Bronchial epithelial cell (primary cell): ENCODE measurements at regions not wholly inside any gene's neighbourhood (a gene's known extent, or its start where the extent isn't known, plus 50 kb on each side); places are given as distances from the start of the nearest gene placed in this dataset.

Experiments used
- DNase-seq: peaks from one replicate; pipeline ENCODE4 v3.0.0-alpha.2; 2010; ENCODE audit warnings: low read depth
- FAIRE-seq: peaks from 2 replicates; lab custom pipeline; 2011; peaks lifted over from hg19 to GRCh38; lab: Jason Lieb, UNC
- H3K27me3 ChIP-seq: 2 replicates; pipeline ENCODE4 v1.5.1; 2011; ENCODE audit warnings: low read length; ENCODE audit not compliant: control insufficient read depth, insufficient read depth
- H3K36me3 ChIP-seq: 2 replicates; pipeline ENCODE4 v1.5.1; 2011; ENCODE audit warnings: low read length; ENCODE audit not compliant: control insufficient read depth, insufficient read depth
- H3K4me3 ChIP-seq: 2 replicates; pipeline ENCODE4 v1.5.1; 2011; ENCODE audit warnings: mild to moderate bottlenecking, low read depth, low read length, control low read depth
- CTCF ChIP-seq: IDR thresholded peaks from 2 replicates; pipeline ENCODE4 v1.5.1; 2011; ENCODE audit warnings: mild to moderate bottlenecking, moderate library complexity, low read length, control low read depth, inconsistent platforms; ENCODE audit not compliant: insufficient read depth, severe bottlenecking

- no peak overlapping the region for H3K4me3 ChIP-seq
- FAIRE-seq (no peak), DNase-seq (no peak)
- no peaks in the 10 kb centered on the region for H3K36me3 ChIP-seq
- TF ChIP-seq CTCF, result no peak
- H3K27me3 ChIP-seq, result no peaks in the 10 kb centered on the region
These were observed 79.8 kb upstream of the TENT5A start for GRCh38 chr6:81832304-81832703.

GRCh38 chr6:81831274-81831673 lies 78.8 kb upstream of the TENT5A start:
- Histone ChIP-seq H3K27me3 (no peaks in the 10 kb centered on the region), H3K4me3 (no peak overlapping the region), H3K36me3 (no peaks in the 10 kb centered on the region)
- TF ChIP-seq CTCF, result no peak
- FAIRE-seq (no peak), DNase-seq (no peak)

- no peaks in the 10 kb centered on the region for H3K36me3 ChIP-seq
- DNase-seq, result no peak
- H3K4me3 ChIP-seq, result no peak overlapping the region
- H3K27me3 ChIP-seq, result no peaks in the 10 kb centered on the region
- TF ChIP-seq CTCF, result no peak
- no peak for FAIRE-seq
These were observed 74.3 kb upstream of the TENT5A start for GRCh38 chr6:81826784-81827183.

GRCh38 chr6:81822568-81822967 lies 70.1 kb upstream of the TENT5A start:
- DNase-seq (no peak), FAIRE-seq (no peak)
- TF ChIP-seq CTCF, result no peak
- no peak overlapping the region for H3K4me3 ChIP-seq
- no peaks in the 10 kb centered on the region for H3K36me3 ChIP-seq
- no peaks in the 10 kb centered on the region for H3K27me3 ChIP-seq

GRCh38 chr6:81821449-81821848 lies 69.0 kb upstream of the TENT5A start:
- DNase-seq (no peak), FAIRE-seq (no peak)
- no peaks in the 10 kb centered on the region for H3K36me3 ChIP-seq
- no peak overlapping the region for H3K4me3 ChIP-seq
- H3K27me3 ChIP-seq, result no peaks in the 10 kb centered on the region
- TF ChIP-seq CTCF, result no peak

- no peak for TF ChIP-seq CTCF
- FAIRE-seq (no peak), DNase-seq (no peak)
- H3K27me3 ChIP-seq, result no peaks in the 10 kb centered on the region
- H3K4me3 ChIP-seq, result no peak overlapping the region
- no peaks in the 10 kb centered on the region for H3K36me3 ChIP-seq
These were observed 68.5 kb upstream of the TENT5A start for GRCh38 chr6:81820980-81821379.
